ENCODE measurements at regions not wholly inside any gene's neighbourhood (a gene's known extent, or its start where the extent isn't known, plus 50 kb on each side); places are given as distances from the start of the nearest gene placed in this dataset.

- no peak for ATAC-seq (ENCODE audit: low read depth)
- H3K27ac Mint-ChIP-seq: no peak overlapping the region
Observed at GRCh38 chr16:65548470-65548869, 426.6 kb upstream of the CDH11 start.

GRCh38 chr16:65547772-65548446 is 426.0 kb upstream of the CDH11 start:
- ChIA-PET POLR2A (no interaction called here), CTCF (no interaction called here)
- H3K4me2 ChIP-seq (replicated peaks; ENCODE audit: low read depth, low read length, poor library complexity, severe bottlenecking): no peak overlapping the region
- intact Hi-C loops (cut with micrococcal nuclease): no loop called here
- no peaks in the 10 kb centered on the region for H3K4me1 ChIP-seq (ENCODE audit: control insufficient read depth in 2 of 2, insufficient read depth in 2 of 2, low read length in 2 of 2)
- no peaks in the 10 kb centered on the region for H4K20me1 ChIP-seq (ENCODE audit: control insufficient read depth, insufficient read depth, low read length, poor library complexity, severe bottlenecking)
- H3K27me3 ChIP-seq (replicated peaks in 1 of 4; ENCODE audit: control extremely low read depth in 1 of 4, control insufficient read depth in 3 of 4, insufficient read depth in 4 of 4, low read length in 3 of 4): no peaks in the 10 kb centered on the region
- H3K9me3 Mint-ChIP-seq (ENCODE audit: insufficient read depth): no peaks in the 10 kb centered on the region
- ATAC-seq (ENCODE audit: low read depth) (no peak), DNase-seq (no peak)
- no peak overlapping the region for H3K9ac ChIP-seq (ENCODE audit: low read length)
- no peaks in the 10 kb centered on the region for H3K36me3 ChIP-seq (replicated peaks in 1 of 2; ENCODE audit: control extremely low read depth in 1 of 2, control insufficient read depth in 1 of 2, extremely low read depth in 1 of 2, insufficient read depth in 2 of 2, low read length in 1 of 2)
- H3K4me1 Mint-ChIP-seq: no peaks in the 10 kb centered on the region
- no peak overlapping the region for H3K27ac Mint-ChIP-seq
- no peak overlapping the region for H3K27ac ChIP-seq (ENCODE audit: low read length in 2 of 2)
- H3K4me3 ChIP-seq (ENCODE audit: control extremely low read depth in 1 of 5, extremely low read depth in 1 of 5, insufficient read depth in 1 of 5, low read depth in 2 of 5, low read length in 4 of 5): no peak overlapping the region
- no peaks in the 10 kb centered on the region for H3K79me2 ChIP-seq (ENCODE audit: control insufficient read depth, insufficient read depth, low read length)
- WGBS (ENCODE audit: insufficient coverage): 68% methylated on average over 5 of the region's 7 CpGs
- H3K4me3 Mint-ChIP-seq: no peak overlapping the region
- H3K9me3 ChIP-seq (ENCODE audit: control extremely low read depth in 1 of 3, control insufficient read depth in 2 of 3, insufficient read depth in 1 of 3, low read length in 2 of 3): peaks cover 0 to 3% (median 0%) of the 10 kb centered on the region in 3 donors
- TF ChIP-seq EZH2 (IDR thresholded peaks at IDR 0.05; ENCODE audit: borderline replicate concordance, insufficient read depth, low read depth, low read length, poor library complexity, severe bottlenecking) (no peak), CTCF (IDR thresholded peaks at IDR 0.05) (no peak)
- H3K27me3 Mint-ChIP-seq: no peaks in the 10 kb centered on the region
- no peak overlapping the region for H2AFZ ChIP-seq (ENCODE audit: insufficient read depth, low read depth, low read length, poor library complexity, severe bottlenecking)

More at GRCh38 chr16:65548470-65548869, 426.6 kb upstream of the CDH11 start:
- no peak overlapping the region for H3K4me3 ChIP-seq (ENCODE audit: control extremely low read depth in 1 of 5, extremely low read depth in 1 of 5, insufficient read depth in 1 of 5, low read depth in 2 of 5, low read length in 4 of 5)
- TF ChIP-seq CTCF (IDR thresholded peaks at IDR 0.05) (no peak), EZH2 (IDR thresholded peaks at IDR 0.05; ENCODE audit: borderline replicate concordance, insufficient read depth, low read depth, low read length, poor library complexity, severe bottlenecking) (no peak)
- H3K27me3 ChIP-seq (replicated peaks in 1 of 4; ENCODE audit: control extremely low read depth in 1 of 4, control insufficient read depth in 3 of 4, insufficient read depth in 4 of 4, low read length in 3 of 4): no peaks in the 10 kb centered on the region
- ChIA-PET CTCF (no interaction called here), POLR2A (no interaction called here)
- H2AFZ ChIP-seq (ENCODE audit: insufficient read depth, low read depth, low read length, poor library complexity, severe bottlenecking): no peak overlapping the region
- no peaks in the 10 kb centered on the region for H3K4me1 Mint-ChIP-seq
- intact Hi-C loops (cut with micrococcal nuclease): no loop called here
- no peaks in the 10 kb centered on the region for H3K4me1 ChIP-seq (ENCODE audit: control insufficient read depth in 2 of 2, insufficient read depth in 2 of 2, low read length in 2 of 2)
- no peak overlapping the region for H3K4me2 ChIP-seq (replicated peaks; ENCODE audit: low read depth, low read length, poor library complexity, severe bottlenecking)
- no peak overlapping the region for H3K27ac ChIP-seq (ENCODE audit: low read length in 2 of 2)
- H3K9me3 ChIP-seq (ENCODE audit: control extremely low read depth in 1 of 3, control insufficient read depth in 2 of 3, insufficient read depth in 1 of 3, low read length in 2 of 3): peaks cover 0 to 3% (median 0%) of the 10 kb centered on the region in 3 donors
- DNase-seq: no peak
- H3K4me3 Mint-ChIP-seq: no peak overlapping the region
- no peaks in the 10 kb centered on the region for H3K36me3 ChIP-seq (replicated peaks in 1 of 2; ENCODE audit: control extremely low read depth in 1 of 2, control insufficient read depth in 1 of 2, extremely low read depth in 1 of 2, insufficient read depth in 2 of 2, low read length in 1 of 2)
- no peaks in the 10 kb centered on the region for H4K20me1 ChIP-seq (ENCODE audit: control insufficient read depth, insufficient read depth, low read length, poor library complexity, severe bottlenecking)
- no peak overlapping the region for H3K9ac ChIP-seq (ENCODE audit: low read length)
- H3K27me3 Mint-ChIP-seq: no peaks in the 10 kb centered on the region
- H3K79me2 ChIP-seq (ENCODE audit: control insufficient read depth, insufficient read depth, low read length): no peaks in the 10 kb centered on the region
- 100% methylated on average over 2 of the region's 2 CpGs for WGBS (ENCODE audit: insufficient coverage)
- H3K9me3 Mint-ChIP-seq (ENCODE audit: insufficient read depth): no peaks in the 10 kb centered on the region
